Trophoblast cell (in vitro differentiated cells and primary cell): ENCODE measurements at regions not wholly inside any gene's neighbourhood (a gene's known extent, or its start where the extent isn't known, plus 50 kb on each side); places are given as distances from the start of the nearest gene placed in this dataset.

Experiments
- DNase-seq, 2 donors: peaks; one replicate each; pipeline ENCODE4 v3.0.0-alpha.2; 2016
- H2AFZ ChIP-seq: 2 replicates; pipeline ENCODE4 v1.6.1; 2013; ENCODE audit warnings: low read length, moderate library complexity, mild to moderate bottlenecking; ENCODE audit not compliant: insufficient read depth, poor library complexity
- H2AK5ac ChIP-seq: 2 replicates; pipeline ENCODE4 v1.6.1; 2013; ENCODE audit warnings: mild to moderate bottlenecking, low read length
- H2BK120ac ChIP-seq: 2 replicates; pipeline ENCODE4 v1.6.1; 2013; ENCODE audit warnings: low read length, mild to moderate bottlenecking, moderate library complexity; ENCODE audit not compliant: insufficient read depth, poor library complexity
- H2BK12ac ChIP-seq: 2 replicates; pipeline ENCODE4 v1.6.1; 2013; ENCODE audit warnings: mild to moderate bottlenecking, low read length, moderate library complexity
- H2BK5ac ChIP-seq: 2 replicates; pipeline ENCODE4 v1.6.1; 2013; ENCODE audit warnings: low read length, low read depth, moderate library complexity, mild to moderate bottlenecking; ENCODE audit not compliant: poor library complexity
- H3K14ac ChIP-seq: 2 replicates; pipeline ENCODE4 v1.6.1; 2013; ENCODE audit warnings: mild to moderate bottlenecking, low read length
- H3K18ac ChIP-seq: 2 replicates; pipeline ENCODE4 v1.6.1; 2013; ENCODE audit warnings: mild to moderate bottlenecking, low read length
- H3K23ac ChIP-seq: 2 replicates; pipeline ENCODE4 v1.6.1; 2013; ENCODE audit warnings: low read length
- H3K27ac ChIP-seq: 2 replicates; pipeline ENCODE4 v1.5.1; 2013; ENCODE audit warnings: low read depth, mild to moderate bottlenecking, inconsistent platforms, low read length, moderate library complexity
- H3K27me3 ChIP-seq: 2 replicates; pipeline ENCODE4 v1.6.1; 2013; ENCODE audit warnings: inconsistent platforms, mild to moderate bottlenecking, low read length, moderate library complexity; ENCODE audit not compliant: insufficient read depth
- H3K36me3 ChIP-seq, 2 experiments: 1 replicate in 1 of 2; 2 replicates in 1 of 2; pipeline ENCODE4 v1.6.1; 2013; ENCODE audit warnings: low read length in 2 of 2, mild to moderate bottlenecking in 2 of 2, moderate library complexity in 1 of 2; ENCODE audit not compliant: insufficient read depth in 2 of 2, control insufficient read depth in 1 of 2
- H3K4ac ChIP-seq: 2 replicates; pipeline ENCODE4 v1.6.1; 2013; ENCODE audit warnings: low read depth, mild to moderate bottlenecking, low read length, moderate library complexity
- H3K4me1 ChIP-seq, 2 experiments: 1 replicate in 1 of 2; 2 replicates in 1 of 2; pipeline ENCODE4 v1.6.1; 2013; ENCODE audit warnings: low read length in 2 of 2, mild to moderate bottlenecking in 2 of 2, moderate library complexity in 1 of 2; ENCODE audit not compliant: insufficient read depth in 2 of 2, control insufficient read depth in 1 of 2
- H3K4me2 ChIP-seq: 2 replicates; pipeline ENCODE4 v1.6.1; 2013; ENCODE audit warnings: inconsistent platforms, mild to moderate bottlenecking, low read length, moderate library complexity
- H3K4me3 ChIP-seq: 2 replicates; pipeline ENCODE4 v1.5.1; 2013; ENCODE audit warnings: mild to moderate bottlenecking, low read depth, low read length, inconsistent platforms
- H3K79me1 ChIP-seq: one replicate; pipeline ENCODE4 v1.6.1; 2013; ENCODE audit warnings: low read length
- H3K79me2 ChIP-seq: 2 replicates; pipeline ENCODE4 v1.6.1; 2013; ENCODE audit warnings: low read length, mild to moderate bottlenecking; ENCODE audit not compliant: control insufficient read depth, insufficient read depth, poor library complexity
- H3K9ac ChIP-seq: 2 replicates; pipeline ENCODE4 v1.6.1; 2013; ENCODE audit warnings: mild to moderate bottlenecking, low read length
- H3K9me3 ChIP-seq: 2 replicates; pipeline ENCODE4 v1.6.1; 2013; ENCODE audit warnings: low read depth, mild to moderate bottlenecking, control low read depth, inconsistent platforms, low read length; ENCODE audit not compliant: insufficient read depth
- H4K12ac ChIP-seq: 2 replicates; pipeline ENCODE4 v1.6.1; 2013; ENCODE audit warnings: low read depth, mild to moderate bottlenecking, low read length, moderate library complexity
- H4K8ac ChIP-seq: 2 replicates; pipeline ENCODE4 v1.6.1; 2013; ENCODE audit warnings: low read depth, mild to moderate bottlenecking, low read length, moderate library complexity
- H4K91ac ChIP-seq: one replicate; pipeline ENCODE4 v1.6.1; 2013; ENCODE audit warnings: low read depth, mild to moderate bottlenecking, low read length, moderate library complexity
- WGBS: extraction: QIAGEN DNeasy Blood & Tissue Kit; methylation state at CpG from one replicate; pipeline ENCODE4 v1.1.7; 2013; ENCODE audit warnings: missing lambda C conversion rate; ENCODE audit not compliant: insufficient read length, insufficient coverage; ENCODE audit errors: extremely low coverage; 5-methylcytosine and 5-hydroxymethylcytosine counted together

- Histone ChIP-seq H2AK5ac (no peak overlapping the region), H3K9ac (no peak overlapping the region), H2AFZ (no peak overlapping the region), H4K8ac (no peak overlapping the region), H2BK120ac (no peak overlapping the region), H3K79me1 (no peaks in the 10 kb centered on the region), H3K18ac (no peak overlapping the region), H3K36me3 (no peaks in the 10 kb centered on the region), H4K91ac (no peak overlapping the region), H3K23ac (no peak overlapping the region), H3K9me3 (no peaks in the 10 kb centered on the region), H3K27ac (no peak overlapping the region), H3K4me3 (no peak overlapping the region), H2BK5ac (no peak overlapping the region), H3K79me2 (no peaks in the 10 kb centered on the region), H2BK12ac (no peak overlapping the region), H3K4ac (no peak overlapping the region), H3K4me2 (no peak overlapping the region), H3K14ac (no peak overlapping the region), H3K4me1 (no peaks in the 10 kb centered on the region), H3K27me3 (no peaks in the 10 kb centered on the region), H4K12ac (no peak overlapping the region)
- no CpG with 5 or more reads among the region's 1 CpG for WGBS
- no peak for DNase-seq
Measured at GRCh38 chr6:48584846-48585245, 473.8 kb upstream of the PTCHD4 start.

GRCh38 chr6:48570656-48571055 is 459.7 kb upstream of the PTCHD4 start:
- Histone ChIP-seq H2BK12ac (no peak overlapping the region), H3K23ac (no peak overlapping the region), H3K36me3 (no peaks in the 10 kb centered on the region), H2AK5ac (no peak overlapping the region), H3K4me3 (no peak overlapping the region), H3K9ac (no peak overlapping the region), H3K4me1 (no peaks in the 10 kb centered on the region), H3K14ac (no peak overlapping the region), H4K12ac (no peak overlapping the region), H3K79me2 (no peaks in the 10 kb centered on the region), H4K8ac (no peak overlapping the region), H4K91ac (no peak overlapping the region), H2BK120ac (no peak overlapping the region), H3K4me2 (no peak overlapping the region), H3K9me3 (no peaks in the 10 kb centered on the region), H2AFZ (no peak overlapping the region), H3K18ac (no peak overlapping the region), H3K27me3 (no peaks in the 10 kb centered on the region), H3K79me1 (no peaks in the 10 kb centered on the region), H3K4ac (no peak overlapping the region), H2BK5ac (no peak overlapping the region), H3K27ac (no peak overlapping the region)
- no peak for DNase-seq
- no CpG with 5 or more reads among the region's 3 CpGs for WGBS

- no peak overlapping the region for H3K9ac ChIP-seq
- no peak overlapping the region for H3K14ac ChIP-seq
- no peak overlapping the region for H3K23ac ChIP-seq
- H3K4me1 ChIP-seq, result peaks cover 4 to 6% of the 10 kb centered on the region in 2 experiments
- no peak overlapping the region for H3K18ac ChIP-seq
- H3K27ac ChIP-seq, result no peak overlapping the region
- no peak overlapping the region for H2BK12ac ChIP-seq
- no peaks in the 10 kb centered on the region for H3K79me2 ChIP-seq
- H4K8ac ChIP-seq, result no peak overlapping the region
- H3K4ac ChIP-seq, result no peak overlapping the region
- no peak overlapping the region for H4K12ac ChIP-seq
- H3K4me2 ChIP-seq, result no peak overlapping the region
- WGBS, result no CpG with 5 or more reads among the region's 2 CpGs
- H3K27me3 ChIP-seq, result no peaks in the 10 kb centered on the region
- no peak overlapping the region for H4K91ac ChIP-seq
- DNase-seq, result no peak
- H3K36me3 ChIP-seq, result no peaks in the 10 kb centered on the region
- no peak overlapping the region for H2BK120ac ChIP-seq
- H2BK5ac ChIP-seq, result no peak overlapping the region
- H2AK5ac ChIP-seq, result no peak overlapping the region
- peaks cover 6% of the 10 kb centered on the region for H3K79me1 ChIP-seq
- H3K4me3 ChIP-seq, result no peak overlapping the region
- H3K9me3 ChIP-seq, result no peaks in the 10 kb centered on the region
- no peak overlapping the region for H2AFZ ChIP-seq
Measured at GRCh38 chr6:48568856-48569255, 457.9 kb upstream of the PTCHD4 start.

- Histone ChIP-seq H4K8ac (no peak overlapping the region), H3K14ac (no peak overlapping the region), H3K27ac (no peak overlapping the region), H2BK120ac (no peak overlapping the region), H4K91ac (no peak overlapping the region), H3K79me1 (peaks cover 6% of the 10 kb centered on the region), H3K4me1 (peaks cover 4 to 6% of the 10 kb centered on the region in 2 experiments), H3K23ac (no peak overlapping the region), H3K36me3 (no peaks in the 10 kb centered on the region), H4K12ac (no peak overlapping the region), H2AK5ac (no peak overlapping the region), H3K9me3 (no peaks in the 10 kb centered on the region), H3K9ac (no peak overlapping the region), H2BK5ac (no peak overlapping the region), H3K27me3 (no peaks in the 10 kb centered on the region), H3K79me2 (no peaks in the 10 kb centered on the region), H2AFZ (no peak overlapping the region), H3K18ac (no peak overlapping the region), H3K4me2 (no peak overlapping the region), H3K4me3 (no peak overlapping the region), H3K4ac (no peak overlapping the region), H2BK12ac (no peak overlapping the region)
- no peak for DNase-seq
Measured at GRCh38 chr6:48567016-48567415, 456.0 kb upstream of the PTCHD4 start.
